Uterus (tissue), 3 donors: ENCODE measurements at regions not wholly inside any gene's neighbourhood (a gene's known extent, or its start where the extent isn't known, plus 50 kb on each side); places are given as distances from the start of the nearest gene placed in this dataset.
"Not testable (repeated sequence)": the region's sequence is repeated elsewhere in the genome, so short reads cannot be mapped to it uniquely, and the experiment has no call there.

ENCODE experiments used
- DNase-seq, 2 donors: peaks; one replicate each; pipeline ENCODE4 v3.0.0-alpha.2; 2019 to 2020
- H3K27ac ChIP-seq, 2 donors: fragments of 200-600 bp; sonication (generic); 1 replicate in 1 of 2; 2 replicates in 1 of 2; pipeline ENCODE4 v1.5.1; 2016 to 2018
- H3K27me3 ChIP-seq, 2 donors: fragments of 200-600 bp; sonication (generic); one replicate each; pipeline ENCODE4 v1.5.1; 2018 to 2019; ENCODE audit warnings: control low read depth in 1 of 2
- H3K36me3 ChIP-seq, 2 donors: fragments of 200-600 bp; sonication (generic); one replicate each; pipeline ENCODE4 v1.5.1; 2019; ENCODE audit warnings: control low read depth in 1 of 2
- H3K4me1 ChIP-seq, 2 donors: fragments of 200-600 bp; sonication (generic); one replicate each; pipeline ENCODE4 v1.5.1; 2018 to 2019; ENCODE audit warnings: control low read depth in 1 of 2
- H3K4me3 ChIP-seq, 2 donors: fragments of 200-600 bp; sonication (generic); 1 replicate in 1 of 2; 2 replicates in 1 of 2; pipeline ENCODE4 v1.5.1; 2018 to 2019; ENCODE audit warnings: mild to moderate bottlenecking in 1 of 2
- H3K9me3 ChIP-seq, 2 donors: fragments of 200-600 bp; sonication (generic); one replicate each; pipeline ENCODE4 v1.5.1; 2019; ENCODE audit warnings: control low read depth in 1 of 2
- POLR2A ChIP-seq, 2 donors: fragments of 450-650 bp; IDR thresholded peaks; one replicate each; pipeline ENCODE4 v1.6.1; 2016; ENCODE audit warnings: antibody characterized with exemption in 2 of 2, mild to moderate bottlenecking in 1 of 2, moderate library complexity in 1 of 2
- intact Hi-C: fragments of 100-400 bp; cut with DNase I; formaldehyde crosslinking; loops from one replicate; pipeline ENCODE4 v1.15.1; 2023; ENCODE audit warnings: low total_unique reads
- TF ChIP-seq, protein P1 (sequence below), 4 experiments: fragments of 200-600 bp in 2 of 4; fragments of 450-650 bp in 2 of 4; sonication (generic) in 2 of 4; IDR thresholded peaks; one replicate each; pipeline ENCODE4 v1.5.1; 2016 to 2019; ENCODE audit warnings: antibody characterized with exemption in 4 of 4, mild to moderate bottlenecking in 2 of 4, moderate library complexity in 1 of 4
- donor health status: DM: yes; HTN: yes; CAD: no.

- no peak for DNase-seq
- Histone ChIP-seq H3K36me3 (no peaks in the 10 kb centered on the region), H3K27ac (no peak overlapping the region), H3K4me1 (no peaks in the 10 kb centered on the region), H3K9me3 (no peaks in the 10 kb centered on the region), H3K27me3 (no peaks in the 10 kb centered on the region), H3K4me3 (no peak overlapping the region)
- intact Hi-C loops, result no loop called here
- no peak for TF ChIP-seq POLR2A (IDR thresholded peaks at IDR 0.05)
- TF ChIP-seq, protein P1, sequence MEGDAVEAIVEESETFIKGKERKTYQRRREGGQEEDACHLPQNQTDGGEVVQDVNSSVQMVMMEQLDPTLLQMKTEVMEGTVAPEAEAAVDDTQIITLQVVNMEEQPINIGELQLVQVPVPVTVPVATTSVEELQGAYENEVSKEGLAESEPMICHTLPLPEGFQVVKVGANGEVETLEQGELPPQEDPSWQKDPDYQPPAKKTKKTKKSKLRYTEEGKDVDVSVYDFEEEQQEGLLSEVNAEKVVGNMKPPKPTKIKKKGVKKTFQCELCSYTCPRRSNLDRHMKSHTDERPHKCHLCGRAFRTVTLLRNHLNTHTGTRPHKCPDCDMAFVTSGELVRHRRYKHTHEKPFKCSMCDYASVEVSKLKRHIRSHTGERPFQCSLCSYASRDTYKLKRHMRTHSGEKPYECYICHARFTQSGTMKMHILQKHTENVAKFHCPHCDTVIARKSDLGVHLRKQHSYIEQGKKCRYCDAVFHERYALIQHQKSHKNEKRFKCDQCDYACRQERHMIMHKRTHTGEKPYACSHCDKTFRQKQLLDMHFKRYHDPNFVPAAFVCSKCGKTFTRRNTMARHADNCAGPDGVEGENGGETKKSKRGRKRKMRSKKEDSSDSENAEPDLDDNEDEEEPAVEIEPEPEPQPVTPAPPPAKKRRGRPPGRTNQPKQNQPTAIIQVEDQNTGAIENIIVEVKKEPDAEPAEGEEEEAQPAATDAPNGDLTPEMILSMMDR (IDR thresholded peaks at IDR 0.05), result no peak
These were observed 733.4 kb downstream of the DNAH5 start for GRCh38 chr5:13211064-13211463.

GRCh38 chr5:13207112-13207511 is 737.4 kb downstream of the DNAH5 start:
- H3K4me1 ChIP-seq, result no peaks in the 10 kb centered on the region
- TF ChIP-seq, protein P1 (IDR thresholded peaks at IDR 0.05), result no peak
- TF ChIP-seq POLR2A (IDR thresholded peaks at IDR 0.05), result no peak
- H3K36me3 ChIP-seq, result no peaks in the 10 kb centered on the region
- H3K9me3 ChIP-seq, result no peaks in the 10 kb centered on the region
- no peak for DNase-seq
- no peak overlapping the region for H3K27ac ChIP-seq
- no peaks in the 10 kb centered on the region for H3K27me3 ChIP-seq
- no peak overlapping the region for H3K4me3 ChIP-seq
- intact Hi-C loops, result no loop called here

DNA sequence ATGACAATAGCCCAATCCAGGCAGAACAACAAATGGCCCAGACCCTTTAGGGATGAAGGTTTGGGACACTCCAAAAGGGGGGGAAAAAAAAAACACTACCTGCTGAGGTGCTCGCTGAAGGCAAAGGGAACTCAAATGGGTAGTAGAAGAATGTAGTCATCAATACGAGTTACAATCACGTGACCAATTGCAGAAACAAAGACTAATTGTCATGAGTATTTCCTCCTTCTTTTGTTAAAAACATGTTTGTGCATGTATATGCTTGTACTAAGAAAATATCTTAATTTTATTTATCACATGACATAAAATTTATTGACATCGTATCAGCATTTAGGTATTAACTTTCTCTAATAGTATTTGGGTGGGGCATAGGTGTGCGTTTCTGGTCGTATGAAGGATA is 743.5 kb downstream of the DNAH5 start:
- H3K36me3 ChIP-seq, result no peaks in the 10 kb centered on the region
- no peak for DNase-seq
- TF ChIP-seq POLR2A (IDR thresholded peaks at IDR 0.05), result no peak
- TF ChIP-seq, protein P1 (IDR thresholded peaks at IDR 0.05), result no peak
- no peak overlapping the region for H3K4me3 ChIP-seq
- no peaks in the 10 kb centered on the region for H3K9me3 ChIP-seq
- intact Hi-C loops, result no loop called here
- H3K4me1 ChIP-seq, result no peaks in the 10 kb centered on the region
- H3K27me3 ChIP-seq, result no peaks in the 10 kb centered on the region
- no peak overlapping the region for H3K27ac ChIP-seq

DNA sequence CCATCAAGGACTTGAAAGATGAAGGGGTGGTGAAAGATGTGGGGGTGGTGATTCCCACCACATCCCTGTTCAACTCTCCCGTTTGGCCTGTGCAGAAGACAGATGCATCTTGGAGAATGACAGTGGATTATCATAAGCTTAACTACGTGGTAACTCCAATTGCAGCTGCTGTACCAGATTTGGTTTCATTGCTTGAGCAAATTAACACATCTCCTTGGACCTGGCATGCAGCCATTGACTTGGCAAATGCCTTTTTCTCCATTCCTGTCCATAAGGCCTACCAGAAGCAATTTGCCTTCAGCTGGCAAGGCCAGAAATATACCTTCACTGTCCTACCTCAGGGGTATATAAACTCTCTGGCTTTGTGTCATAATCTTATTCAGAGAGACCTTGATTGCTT is 746.3 kb downstream of the DNAH5 start:
- intact Hi-C loops, H3K27ac ChIP-seq, H3K9me3 ChIP-seq, H3K27me3 ChIP-seq, DNase-seq, H3K4me1 ChIP-seq, H3K4me3 ChIP-seq, H3K36me3 ChIP-seq: not testable (repeated sequence)

DNA sequence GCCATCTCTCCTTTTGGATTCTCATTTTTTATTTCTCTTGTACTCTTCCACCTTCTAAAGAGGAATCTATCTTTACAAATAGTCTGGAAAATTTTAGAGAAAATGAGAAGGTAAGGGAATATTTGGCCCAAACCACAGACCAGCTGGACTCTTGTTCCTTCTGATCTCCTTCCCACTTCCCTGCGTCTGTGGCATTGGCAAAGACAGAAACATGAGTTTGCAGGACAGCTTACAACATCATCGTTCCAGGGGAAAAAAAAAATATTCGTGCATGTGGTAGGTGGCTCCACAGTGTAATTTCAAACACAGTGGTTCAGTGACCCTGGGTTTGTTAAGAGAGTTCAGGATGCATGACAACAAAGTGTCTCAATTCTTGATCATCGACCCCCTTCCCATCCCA is 755.0 kb downstream of the DNAH5 start:
- Histone ChIP-seq H3K4me1 (no peaks in the 10 kb centered on the region), H3K9me3 (no peaks in the 10 kb centered on the region), H3K27me3 (no peaks in the 10 kb centered on the region), H3K36me3 (no peaks in the 10 kb centered on the region), H3K27ac (no peak overlapping the region), H3K4me3 (no peak overlapping the region)
- intact Hi-C loops, result no loop called here
- DNase-seq, result no peak
- TF ChIP-seq, protein P1 (IDR thresholded peaks at IDR 0.05), result no peak
- TF ChIP-seq POLR2A (IDR thresholded peaks at IDR 0.05), result no peak

DNA sequence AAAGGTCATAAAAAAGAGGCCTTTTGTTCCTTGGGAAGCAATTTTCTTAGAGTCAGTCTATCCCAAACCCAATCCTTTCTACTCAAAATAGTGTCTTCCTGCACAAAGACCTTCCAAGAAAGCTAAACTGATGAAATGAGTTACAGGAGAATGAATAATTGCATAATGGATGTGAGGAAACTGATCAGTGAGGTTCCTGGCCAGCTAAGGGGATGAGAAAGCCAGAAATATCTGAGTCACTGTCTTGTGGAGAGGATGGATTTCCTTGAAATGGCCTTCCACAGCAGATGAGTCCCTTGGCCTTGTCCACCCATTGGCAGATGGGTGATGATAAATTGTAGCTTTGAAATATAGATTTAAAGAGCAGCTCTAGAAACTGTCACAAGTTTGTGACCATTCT is 756.1 kb downstream of the DNAH5 start:
- TF ChIP-seq POLR2A (IDR thresholded peaks at IDR 0.05), result no peak
- TF ChIP-seq, protein P1 (IDR thresholded peaks at IDR 0.05), result no peak
- DNase-seq, result no peak

More for the DNA sequence above, 756.1 kb downstream of the DNAH5 start:
- Histone ChIP-seq H3K4me1 (no peaks in the 10 kb centered on the region), H3K9me3 (no peaks in the 10 kb centered on the region), H3K27ac (no peak overlapping the region), H3K4me3 (no peak overlapping the region), H3K36me3 (no peaks in the 10 kb centered on the region), H3K27me3 (no peaks in the 10 kb centered on the region)
- intact Hi-C loops, result no loop called here
